Erythroblast (primary cell): ENCODE measurements at regions not wholly inside any gene's neighbourhood (a gene's known extent, or its start where the extent isn't known, plus 50 kb on each side); places are given as distances from the start of the nearest gene placed in this dataset.

Experiments used
- GATA1 ChIP-seq: IDR thresholded peaks from 2 replicates; pipeline ENCODE4 v1.6.1; 2011; ENCODE audit warnings: low read depth, mild to moderate bottlenecking, control low read depth, low read length, moderate library complexity
- POLR2A ChIP-seq: IDR thresholded peaks from 2 replicates; pipeline ENCODE4 v1.6.1; 2011; ENCODE audit warnings: mild to moderate bottlenecking, low read length

DNA sequence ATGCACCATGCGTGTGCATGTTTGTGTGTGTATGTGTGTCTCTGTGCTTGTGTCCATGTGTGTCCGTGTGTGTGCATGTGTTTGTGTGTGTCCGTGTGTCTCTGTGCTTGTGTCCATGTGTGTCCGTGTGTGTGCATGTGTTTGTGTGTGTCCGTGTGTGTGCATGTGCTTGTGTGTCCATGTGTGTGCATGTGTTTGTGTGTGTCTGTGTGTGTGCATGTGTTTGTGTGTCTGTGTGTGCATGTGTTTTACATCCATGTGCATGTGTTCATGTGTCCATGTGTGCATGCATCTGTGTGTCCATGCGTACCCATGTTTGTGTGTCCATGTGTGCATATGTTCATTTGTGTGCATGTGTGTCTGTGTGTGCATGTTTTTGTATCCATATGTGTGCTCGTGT is 100.5 kb downstream of the LBH start:
- TF ChIP-seq POLR2A (no peak), GATA1 (no peak)
